ENCODE measurements at regions not wholly inside any gene's neighbourhood (a gene's known extent, or its start where the extent isn't known, plus 50 kb on each side); places are given as distances from the start of the nearest gene placed in this dataset.

- Histone ChIP-seq H3K4me3 (replicated peaks; ENCODE audit: insufficient read depth, low read length) (no peak overlapping the region), H3K27me3 (ENCODE audit: insufficient read depth, poor library complexity, severe bottlenecking) (no peaks in the 10 kb centered on the region), H3K27ac (replicated peaks) (no peak overlapping the region)
- TF ChIP-seq CTCF (IDR thresholded peaks at IDR 0.05; ENCODE audit: insufficient read depth, low read length) (no peak), GABPA (IDR thresholded peaks at IDR 0.05; ENCODE audit: low read depth) (no peak), SPI1 (IDR thresholded peaks at IDR 0.05; ENCODE audit: borderline replicate concordance, low read depth) (no peak), REST (IDR thresholded peaks at IDR 0.05; ENCODE audit: insufficient replicate concordance, low read depth) (no peak), POLR2AphosphoS5 (IDR thresholded peaks at IDR 0.05; ENCODE audit: low read depth) (no peak)
- no peak for DNase-seq (ENCODE audit: low read depth in 1 of 2, low spot score in 1 of 2)
These were observed 69.2 kb upstream of the BCAT1 start for GRCh38 chr12:25018146-25018545.

- no peak overlapping the region for H3K27ac ChIP-seq (replicated peaks)
- no peak overlapping the region for H3K4me3 ChIP-seq (replicated peaks; ENCODE audit: insufficient read depth, low read length)
- no peaks in the 10 kb centered on the region for H3K27me3 ChIP-seq (ENCODE audit: insufficient read depth, poor library complexity, severe bottlenecking)
- TF ChIP-seq SPI1 (IDR thresholded peaks at IDR 0.05; ENCODE audit: borderline replicate concordance, low read depth), result no peak
- no peak for TF ChIP-seq CTCF (IDR thresholded peaks at IDR 0.05; ENCODE audit: insufficient read depth, low read length)
- no peak for DNase-seq (ENCODE audit: low read depth in 1 of 2, low spot score in 1 of 2)
These were observed 68.4 kb upstream of the BCAT1 start for GRCh38 chr12:25017336-25017735.

GRCh38 chr12:25014961-25015360 lies 66.1 kb upstream of the BCAT1 start:
- DNase-seq (ENCODE audit: low read depth in 1 of 2, low spot score in 1 of 2), result no peak
- Histone ChIP-seq H3K27ac (replicated peaks) (no peak overlapping the region), H3K27me3 (ENCODE audit: insufficient read depth, poor library complexity, severe bottlenecking) (no peaks in the 10 kb centered on the region), H3K4me3 (replicated peaks; ENCODE audit: insufficient read depth, low read length) (no peak overlapping the region)
- TF ChIP-seq CTCF (IDR thresholded peaks at IDR 0.05; ENCODE audit: insufficient read depth, low read length), result no peak
- no peak for TF ChIP-seq SPI1 (IDR thresholded peaks at IDR 0.05; ENCODE audit: borderline replicate concordance, low read depth)
- TF ChIP-seq REST (IDR thresholded peaks at IDR 0.05; ENCODE audit: insufficient replicate concordance, low read depth), result no peak
- no peak for TF ChIP-seq GABPA (IDR thresholded peaks at IDR 0.05; ENCODE audit: low read depth)
- no peak for TF ChIP-seq POLR2AphosphoS5 (IDR thresholded peaks at IDR 0.05; ENCODE audit: low read depth)

GRCh38 chr12:25013061-25013460 lies 64.2 kb upstream of the BCAT1 start:
- no peak for DNase-seq (ENCODE audit: low read depth in 1 of 2, low spot score in 1 of 2)
- Histone ChIP-seq H3K4me3 (replicated peaks; ENCODE audit: insufficient read depth, low read length) (no peak overlapping the region), H3K27me3 (ENCODE audit: insufficient read depth, poor library complexity, severe bottlenecking) (no peaks in the 10 kb centered on the region), H3K27ac (replicated peaks) (no peak overlapping the region)
- TF ChIP-seq POLR2AphosphoS5 (IDR thresholded peaks at IDR 0.05; ENCODE audit: low read depth) (no peak), SPI1 (IDR thresholded peaks at IDR 0.05; ENCODE audit: borderline replicate concordance, low read depth) (no peak), REST (IDR thresholded peaks at IDR 0.05; ENCODE audit: insufficient replicate concordance, low read depth) (no peak), GABPA (IDR thresholded peaks at IDR 0.05; ENCODE audit: low read depth) (no peak), CTCF (IDR thresholded peaks at IDR 0.05; ENCODE audit: insufficient read depth, low read length) (no peak)

Measured in HL-60 (cell line).